ENCODE measurements at regions not wholly inside any gene's neighbourhood (a gene's known extent, or its start where the extent isn't known, plus 50 kb on each side); places are given as distances from the start of the nearest gene placed in this dataset.
A peak's percentile ranks its signal among the peaks of the same experiment; 100 is the strongest.

GRCh38 chr12:4030929-4031702 lies 157.9 kb upstream of the PARP11 start:
- DNase-seq (ENCODE audit: low read depth in 4 of 4, low spot score in 3 of 4), result peak; percentile 72 to 85 (median 84)

GRCh38 chr12:4027412-4027811 lies 154.2 kb upstream of the PARP11 start:
- no peak for DNase-seq (ENCODE audit: low read depth in 4 of 4, low spot score in 3 of 4)

DNA sequence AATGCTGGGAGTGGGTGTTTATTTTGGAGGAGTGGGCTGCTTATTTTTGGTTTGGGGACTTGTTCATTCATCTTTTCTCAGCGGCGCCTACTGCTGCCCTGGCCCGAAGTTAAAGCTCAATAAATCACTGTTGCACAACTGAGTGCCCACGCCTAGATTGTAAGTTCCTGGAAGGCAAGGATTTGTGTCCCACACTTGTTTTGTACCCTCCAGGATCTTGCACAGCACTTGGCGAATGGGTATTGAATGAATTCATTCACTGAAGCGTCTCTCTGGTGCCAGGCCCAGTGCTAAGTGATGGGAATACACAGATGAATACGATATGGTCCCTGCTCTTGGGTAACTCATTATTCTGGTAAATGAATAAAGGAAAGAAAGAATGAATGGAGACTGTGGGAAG lies 153.3 kb upstream of the PARP11 start:
- DNase-seq (ENCODE audit: low read depth in 4 of 4, low spot score in 3 of 4), result no peak

GRCh38 chr12:4026020-4026358 lies 152.8 kb upstream of the PARP11 start:
- DNase-seq (ENCODE audit: low read depth in 4 of 4, low spot score in 3 of 4), result no peak

DNA sequence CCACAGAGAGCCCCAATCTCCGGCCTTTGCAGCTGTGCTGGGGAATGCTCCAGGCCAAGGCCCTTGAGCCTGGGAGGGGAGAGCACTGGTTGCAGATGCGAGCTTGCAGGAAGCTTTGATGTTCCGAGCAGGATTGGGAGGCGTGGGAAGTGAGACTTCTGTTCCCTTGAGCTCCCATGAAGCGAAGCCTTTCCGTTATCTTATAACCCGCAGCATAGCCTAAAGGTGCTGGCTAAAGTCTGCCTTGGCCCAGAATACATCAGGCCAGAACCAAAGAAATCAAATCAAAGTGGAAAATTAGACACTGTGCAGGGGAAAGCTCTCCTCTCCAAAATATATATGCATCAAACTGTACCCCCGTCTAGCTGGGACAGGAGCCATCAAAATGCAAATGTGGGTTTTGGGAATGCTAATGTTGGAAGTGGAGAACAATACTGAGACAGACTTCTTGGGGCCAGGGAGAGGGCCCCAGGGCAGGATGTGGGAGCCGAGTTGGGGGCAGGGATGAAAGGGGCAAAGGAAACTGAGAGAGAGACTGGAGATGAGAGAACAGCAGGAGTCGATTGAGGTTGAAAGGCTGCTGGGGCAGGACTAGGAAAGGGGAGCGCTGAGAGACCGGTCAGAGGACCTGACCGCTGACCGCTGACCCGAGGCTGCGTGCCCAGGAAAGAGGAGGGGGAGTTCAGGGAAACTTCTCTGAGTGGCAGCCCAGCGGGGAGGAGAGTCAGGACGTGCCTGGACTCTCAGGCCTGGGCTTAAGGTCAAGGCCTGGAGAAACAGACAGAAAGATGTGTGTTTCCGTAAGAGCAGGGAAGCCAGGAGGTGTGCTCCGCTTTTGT lies 152.2 kb upstream of the PARP11 start:
- no peak for DNase-seq (ENCODE audit: low read depth in 4 of 4, low spot score in 3 of 4)

DNA sequence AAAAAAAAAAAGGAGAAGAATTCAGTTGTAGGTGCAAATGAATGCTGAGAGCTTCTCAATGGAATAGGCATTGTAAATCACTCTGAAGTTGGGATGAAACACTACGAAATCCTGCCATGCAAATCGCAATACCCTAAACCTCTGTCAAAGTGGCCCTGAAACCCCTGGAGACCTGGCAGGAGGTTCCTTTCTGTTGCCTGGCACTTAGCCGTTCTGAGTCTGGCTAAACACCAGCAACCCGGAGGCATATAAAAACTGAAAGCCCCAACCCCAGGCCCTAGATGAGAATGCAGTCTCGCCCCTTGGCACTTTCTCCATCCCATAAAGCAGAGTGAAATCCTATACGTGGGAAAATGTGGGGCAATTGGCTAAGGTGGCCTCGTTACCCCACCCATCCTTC lies 151.5 kb upstream of the PARP11 start:
- DNase-seq (ENCODE audit: low read depth in 4 of 4, low spot score in 3 of 4), result no peak

GRCh38 chr12:4015225-4016091 lies 142.3 kb upstream of the PARP11 start:
- DNase-seq (ENCODE audit: low read depth in 4 of 4, low spot score in 3 of 4), result no peak

DNA sequence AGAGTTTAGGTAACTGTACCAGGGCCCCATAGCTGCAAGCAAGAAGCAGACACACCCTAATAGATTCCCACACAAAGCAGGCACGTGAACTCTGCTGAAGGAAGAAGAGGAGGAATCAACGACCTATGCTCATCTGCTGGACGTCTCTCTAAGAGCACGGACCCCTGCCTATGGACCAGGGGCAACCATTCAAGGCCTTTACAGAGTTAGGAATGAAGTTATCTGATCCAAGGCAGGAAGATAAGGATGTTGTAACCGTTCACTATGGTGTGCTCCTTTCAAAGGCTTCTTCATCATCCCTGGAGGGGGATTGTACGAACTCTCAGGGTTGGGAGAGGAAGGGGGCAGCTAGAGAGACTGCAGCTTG lies 141.6 kb upstream of the PARP11 start:
- no peak for DNase-seq (ENCODE audit: low read depth in 4 of 4, low spot score in 3 of 4)

DNA sequence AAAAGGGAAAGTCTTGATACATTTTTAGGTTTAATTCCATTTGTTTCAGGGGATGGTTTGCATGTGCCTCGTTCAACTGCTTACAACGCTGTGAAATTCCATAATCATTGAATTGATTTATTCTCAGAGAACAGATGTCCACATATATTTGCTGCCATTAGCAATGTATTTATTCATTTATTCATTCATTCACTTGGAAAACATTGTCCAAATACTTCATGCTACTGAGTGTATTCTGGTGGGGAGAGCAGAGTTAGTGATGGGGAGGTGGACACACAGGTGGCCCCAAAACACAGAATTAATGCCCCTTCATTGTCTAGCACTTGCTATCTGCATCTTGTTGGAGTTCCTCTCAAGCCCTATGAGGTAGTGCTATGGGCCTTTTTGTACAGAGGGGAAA lies 141.2 kb upstream of the PARP11 start:
- no peak for DNase-seq (ENCODE audit: low read depth in 4 of 4, low spot score in 3 of 4)

GRCh38 chr12:4012977-4013968 lies 140.1 kb upstream of the PARP11 start:
- no peak for DNase-seq (ENCODE audit: low read depth in 4 of 4, low spot score in 3 of 4)

DNA sequence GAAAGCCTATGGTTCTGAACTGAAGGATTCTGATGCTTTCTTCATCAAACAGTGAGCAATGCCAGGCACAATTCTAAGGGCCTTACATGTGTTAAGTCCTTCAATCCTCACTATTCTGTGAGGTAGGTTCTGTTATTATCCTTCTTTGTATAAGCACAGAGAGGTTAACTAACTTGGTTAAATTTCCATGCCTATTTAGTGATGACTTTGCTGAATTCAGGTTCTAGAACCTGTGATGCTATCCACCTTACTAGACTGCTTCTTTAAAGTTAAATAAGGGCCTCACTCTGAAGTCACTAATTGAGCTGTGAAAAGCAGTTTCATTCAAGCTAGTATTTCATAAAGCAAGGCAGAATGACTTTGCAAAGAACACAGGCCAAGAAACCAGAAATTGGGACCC lies 138.9 kb upstream of the PARP11 start:
- DNase-seq (ENCODE audit: low read depth in 4 of 4, low spot score in 3 of 4), result no peak

DNA sequence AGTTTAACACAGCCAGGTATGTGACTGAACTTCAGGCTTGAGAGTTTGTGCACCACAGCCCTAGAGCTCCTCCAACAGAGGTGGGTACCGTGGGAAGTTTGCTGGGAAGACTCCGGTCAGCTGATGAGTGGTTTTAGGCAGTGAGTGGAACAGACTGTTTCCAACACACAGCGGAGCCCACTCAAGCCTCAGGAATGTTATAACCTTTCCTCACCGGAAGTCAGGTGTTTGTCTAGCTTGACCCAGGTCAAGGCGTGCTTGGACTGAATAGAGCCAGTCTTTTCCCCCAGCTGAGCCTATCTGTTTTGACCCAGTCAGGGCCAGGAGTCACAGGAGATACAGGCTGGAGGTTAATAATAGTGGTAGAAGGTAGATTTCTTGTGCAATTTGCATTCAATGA lies 138.4 kb upstream of the PARP11 start:
- DNase-seq (ENCODE audit: low read depth in 4 of 4, low spot score in 3 of 4), result no peak

DNA sequence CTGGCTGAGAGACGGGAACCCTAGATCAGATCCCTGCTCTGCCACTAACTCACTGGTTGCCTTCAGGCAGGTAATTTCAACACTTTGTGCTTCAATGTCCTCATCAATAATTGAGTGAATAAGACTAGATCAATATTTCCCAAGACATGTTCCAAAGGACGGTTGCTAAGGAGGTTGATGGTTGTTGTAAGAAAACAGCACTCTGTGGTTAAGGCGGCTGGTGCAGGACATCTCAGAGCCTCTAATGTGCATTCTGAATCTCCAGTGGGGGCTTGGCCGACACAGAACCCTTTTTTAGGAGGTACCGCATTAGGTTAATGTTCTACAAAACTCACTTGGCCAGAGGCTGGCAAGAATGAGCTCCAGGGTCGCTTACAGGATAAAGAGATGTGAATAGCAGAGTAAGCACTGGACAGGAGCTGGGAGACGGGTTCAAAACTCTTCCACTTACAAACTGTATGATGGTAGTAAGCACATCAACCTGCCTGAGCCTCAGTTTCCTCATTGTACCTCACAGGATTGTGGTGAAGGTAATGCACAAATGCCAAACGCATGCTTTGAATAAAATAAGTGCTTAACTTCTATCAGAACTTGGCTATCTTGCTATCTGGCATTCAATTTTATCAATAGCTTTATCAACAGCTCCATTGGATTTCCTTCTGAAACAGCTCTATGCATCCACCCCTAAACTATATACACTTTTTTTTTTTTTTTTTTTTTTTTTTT lies 136.9 kb upstream of the PARP11 start:
- no peak for DNase-seq (ENCODE audit: low read depth in 4 of 4, low spot score in 3 of 4)

DNA sequence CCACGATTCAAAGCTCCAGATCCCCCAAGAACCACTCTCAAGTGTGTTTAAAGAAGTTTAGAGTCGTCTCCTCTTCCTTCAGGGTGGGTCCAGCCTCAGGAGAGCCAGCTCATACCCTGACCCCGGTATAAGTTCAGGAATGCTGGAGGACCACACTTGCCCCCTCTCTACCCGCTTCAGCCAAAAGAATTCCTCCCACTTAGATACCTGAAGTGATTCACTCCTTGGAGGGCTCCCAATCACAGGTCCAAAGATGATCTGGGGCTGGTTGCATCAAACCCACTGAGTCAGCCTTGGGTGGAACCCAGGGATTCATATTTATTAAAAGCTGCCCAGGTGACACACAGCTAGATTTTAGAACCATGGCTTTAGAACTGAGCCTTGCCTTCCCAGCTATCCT lies 133.5 kb upstream of the PARP11 start:
- no peak for DNase-seq (ENCODE audit: low read depth in 4 of 4, low spot score in 3 of 4)

GRCh38 chr12:4005851-4006430 lies 132.7 kb upstream of the PARP11 start:
- no peak for DNase-seq (ENCODE audit: low read depth in 4 of 4, low spot score in 3 of 4)

DNA sequence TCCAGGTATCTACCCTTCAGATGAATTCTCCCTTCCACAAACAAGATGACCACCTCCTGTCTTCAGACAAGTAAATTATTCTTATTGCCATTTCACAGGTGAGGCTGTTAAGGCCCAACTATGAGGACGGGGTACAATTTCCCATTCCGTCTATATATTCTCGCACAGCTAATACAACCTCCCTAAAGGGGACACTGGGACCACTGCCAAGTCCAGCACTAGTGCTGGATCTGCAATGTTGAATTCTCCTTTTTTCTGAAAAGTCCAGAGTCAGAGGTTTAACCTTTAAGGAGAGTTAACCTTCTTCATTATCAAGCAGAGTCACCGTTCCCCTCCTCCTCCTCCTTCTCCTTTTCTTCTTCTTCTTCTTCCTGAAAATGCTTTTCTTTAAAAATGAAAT lies 130.4 kb upstream of the PARP11 start:
- no peak for DNase-seq (ENCODE audit: low read depth in 4 of 4, low spot score in 3 of 4)

GRCh38 chr12:4002601-4003000 lies 129.4 kb upstream of the PARP11 start:
- DNase-seq (ENCODE audit: low read depth in 4 of 4, low spot score in 3 of 4), result no peak

- DNase-seq (ENCODE audit: low read depth in 4 of 4, low spot score in 3 of 4), result no peak
Observed at GRCh38 chr12:4001841-4002240, 128.6 kb upstream of the PARP11 start.

GRCh38 chr12:4001031-4001430 lies 127.8 kb upstream of the PARP11 start:
- DNase-seq (ENCODE audit: low read depth in 4 of 4, low spot score in 3 of 4), result no peak

Data from right renal pelvis (tissue), 4 donors.